DMS53 (cell line): ENCODE measurements at regions not wholly inside any gene's neighbourhood (a gene's known extent, or its start where the extent isn't known, plus 50 kb on each side); places are given as distances from the start of the nearest gene placed in this dataset.

Source experiments
- DNase-seq: peaks from one replicate; lab custom pipeline; 2025; lab: John Stamatoyannopoulos, UW

- DNase-seq, result no peak
Measured at GRCh38 chr1:239268007-239268406, 118.4 kb upstream of the CHRM3 start.

GRCh38 chr1:239263801-239264200, 122.6 kb upstream of the CHRM3 start:
- DNase-seq, result no peak

DNA sequence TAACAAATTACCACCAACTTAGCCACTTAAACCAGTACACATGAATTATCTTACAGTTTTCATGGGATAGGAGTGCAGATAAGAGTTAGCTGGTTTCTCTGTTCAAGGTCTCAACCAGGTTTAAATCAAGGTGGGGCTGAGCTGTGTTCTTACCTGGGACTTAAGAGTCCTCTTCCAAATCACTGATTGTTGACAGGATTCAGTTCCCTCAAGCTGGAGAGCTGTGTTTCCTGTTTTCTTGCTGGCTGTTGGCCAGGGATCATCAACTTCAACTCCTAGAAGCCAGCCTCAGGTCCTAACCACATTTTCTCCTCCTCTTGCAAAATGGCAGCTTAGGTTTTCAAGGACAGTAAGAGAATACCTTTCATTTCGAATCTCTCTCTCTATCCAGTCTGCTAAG, 123.8 kb upstream of the CHRM3 start:
- DNase-seq, result peak; percentile 25

GRCh38 chr1:239261521-239261920, 124.8 kb upstream of the CHRM3 start:
- DNase-seq, result no peak

GRCh38 chr1:239260842-239261241, 125.5 kb upstream of the CHRM3 start:
- no peak for DNase-seq

GRCh38 chr1:239255628-239256160, 130.7 kb upstream of the CHRM3 start:
- no peak for DNase-seq

DNA sequence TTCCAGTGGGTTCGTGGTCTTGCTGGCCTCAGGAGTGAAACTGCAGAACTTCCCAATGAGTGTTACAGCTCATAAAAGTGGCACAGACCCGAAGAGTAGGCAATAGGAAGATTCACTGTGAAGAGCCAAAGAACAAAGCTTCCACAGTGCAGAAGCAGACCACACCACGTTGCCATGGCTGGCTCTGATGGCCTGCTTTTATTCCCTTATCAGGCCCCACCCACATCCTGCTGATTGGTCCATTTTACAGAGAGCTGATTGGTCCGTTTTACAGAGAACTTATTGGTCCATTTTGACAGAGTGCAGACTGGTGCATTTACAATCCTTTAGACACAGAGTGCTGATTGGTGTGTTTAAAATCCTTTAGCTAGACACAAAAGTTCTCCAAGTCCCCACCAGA, 131.4 kb upstream of the CHRM3 start:
- DNase-seq, result no peak

- peak; percentile 17 for DNase-seq
Measured at GRCh38 chr1:239253032-239253431, 133.3 kb upstream of the CHRM3 start.

- peak; percentile 63 for DNase-seq
Measured at GRCh38 chr1:239250353-239251035, 135.9 kb upstream of the CHRM3 start.

DNA sequence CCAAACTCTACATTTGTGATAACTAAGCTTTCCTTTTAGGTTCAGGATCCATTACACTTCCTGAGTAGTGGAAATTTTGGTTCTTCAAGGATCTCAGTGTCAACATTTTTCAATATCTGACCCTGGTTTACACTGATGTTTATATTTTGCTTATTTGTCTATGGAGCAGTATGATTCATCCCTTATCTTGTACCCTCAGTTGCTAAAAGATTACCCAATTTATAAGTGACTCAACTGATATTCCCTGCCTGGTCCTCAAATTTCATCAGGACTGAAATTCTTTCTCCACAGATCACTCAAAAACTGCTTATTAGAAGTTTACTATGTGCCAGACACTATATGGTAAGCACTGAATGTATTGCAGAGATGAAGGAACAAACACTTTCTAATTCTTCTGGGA, 139.1 kb upstream of the CHRM3 start:
- no peak for DNase-seq

GRCh38 chr1:239244084-239244483, 142.3 kb upstream of the CHRM3 start:
- no peak for DNase-seq

GRCh38 chr1:239243006-239243405, 143.4 kb upstream of the CHRM3 start:
- DNase-seq, result no peak

GRCh38 chr1:239242404-239242803, 144.0 kb upstream of the CHRM3 start:
- DNase-seq, result no peak

DNA sequence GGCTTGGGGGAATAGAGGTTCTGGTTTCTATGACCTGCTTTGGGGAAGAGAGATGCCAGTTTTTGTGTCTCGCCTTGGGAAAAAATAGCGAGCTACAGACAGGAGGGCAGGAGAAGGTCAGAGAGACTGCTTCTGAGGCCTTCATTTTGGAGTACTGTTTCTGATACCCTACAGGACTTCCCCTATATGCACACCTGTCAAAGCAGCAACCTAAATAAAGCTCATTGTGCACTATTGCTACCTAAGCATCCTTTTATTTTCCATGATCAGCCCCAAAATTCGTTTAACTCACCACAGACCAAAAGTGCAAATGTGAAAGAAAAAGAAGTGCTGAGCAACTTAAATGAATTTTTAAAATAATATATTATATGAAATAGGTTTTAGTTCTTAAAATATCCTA, 145.6 kb upstream of the CHRM3 start:
- DNase-seq, result no peak

DNA sequence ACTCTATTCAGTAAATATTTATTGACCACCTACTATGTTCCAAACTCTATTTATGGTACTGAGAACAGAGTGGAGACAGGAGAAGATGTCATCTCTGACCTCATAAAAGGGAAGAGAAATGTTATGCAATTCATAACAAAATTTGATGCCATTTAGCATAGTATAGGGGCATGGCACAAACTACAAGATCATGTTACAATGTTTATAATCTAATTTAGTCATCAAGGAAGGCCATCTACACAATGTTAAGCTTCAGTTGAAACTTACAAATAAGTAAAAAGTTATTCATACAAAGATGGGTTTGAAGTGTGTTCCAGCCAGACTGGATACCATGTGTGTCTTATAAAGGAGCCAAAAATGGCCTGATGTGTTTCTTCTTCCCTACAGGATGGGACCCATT, 146.8 kb upstream of the CHRM3 start:
- no peak for DNase-seq

DNA sequence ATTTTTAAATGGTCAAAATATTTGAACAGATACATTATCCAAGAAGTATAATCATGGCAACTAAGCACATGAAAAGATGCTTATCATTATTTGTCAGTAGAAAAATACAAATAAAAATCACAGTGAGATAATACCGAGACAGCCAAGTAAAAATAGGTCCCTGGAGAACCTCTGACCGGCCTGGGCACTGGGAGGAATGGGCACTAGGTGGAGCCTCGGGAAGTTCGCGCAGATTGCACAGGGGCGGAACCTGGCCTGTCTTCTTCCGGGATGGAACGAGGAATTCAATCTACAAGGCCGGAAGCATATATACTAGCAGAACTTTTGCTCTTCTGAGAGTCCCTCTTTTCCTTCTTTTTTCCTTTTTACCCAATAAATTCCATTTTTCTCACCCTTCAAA, 148.5 kb upstream of the CHRM3 start:
- DNase-seq, result peak; percentile 45

GRCh38 chr1:239233626-239234025, 152.7 kb upstream of the CHRM3 start:
- DNase-seq, result no peak

DNA sequence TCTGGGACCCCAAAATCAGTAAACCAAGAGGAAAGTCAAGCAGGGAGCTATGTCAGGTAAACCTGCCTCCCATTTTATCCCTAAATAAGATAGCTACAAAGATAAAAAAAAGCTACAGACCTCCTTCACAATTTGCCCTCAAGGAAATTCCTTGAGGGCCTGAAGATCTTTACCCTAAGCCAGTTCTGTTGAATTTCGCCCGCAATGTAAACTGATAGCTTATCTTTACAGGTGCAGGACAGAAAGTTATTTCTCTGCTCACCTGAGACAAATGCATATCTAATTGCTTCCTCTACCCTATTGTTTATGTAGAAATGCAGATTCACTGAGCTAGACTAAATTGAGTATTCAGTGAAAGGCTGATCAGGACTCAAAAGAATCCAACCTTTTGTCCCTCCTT, 153.4 kb upstream of the CHRM3 start:
- DNase-seq, result no peak

DNA sequence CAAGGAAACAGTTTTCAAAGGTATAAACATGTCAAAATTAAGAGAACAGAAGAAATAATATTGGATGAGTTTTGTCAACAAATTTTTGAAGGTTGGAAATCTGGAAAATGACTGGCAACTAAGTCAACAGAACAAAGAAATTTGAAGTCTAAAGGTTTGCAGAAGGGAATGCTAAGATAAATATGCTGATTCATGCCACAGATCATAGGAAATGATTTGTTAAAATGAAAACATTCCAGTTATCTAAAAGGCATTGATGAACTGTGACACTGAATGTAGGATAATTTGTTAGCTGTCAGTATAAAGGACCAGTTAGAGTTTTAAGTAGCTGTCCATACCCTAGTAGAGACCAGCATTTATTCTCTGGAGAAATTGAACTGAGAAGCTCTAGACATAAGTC, 157.9 kb upstream of the CHRM3 start:
- no peak for DNase-seq

GRCh38 chr1:239225396-239225795, 161.0 kb upstream of the CHRM3 start:
- no peak for DNase-seq

- no peak for DNase-seq
Measured at GRCh38 chr1:239224100-239224499, 162.3 kb upstream of the CHRM3 start.

DNA sequence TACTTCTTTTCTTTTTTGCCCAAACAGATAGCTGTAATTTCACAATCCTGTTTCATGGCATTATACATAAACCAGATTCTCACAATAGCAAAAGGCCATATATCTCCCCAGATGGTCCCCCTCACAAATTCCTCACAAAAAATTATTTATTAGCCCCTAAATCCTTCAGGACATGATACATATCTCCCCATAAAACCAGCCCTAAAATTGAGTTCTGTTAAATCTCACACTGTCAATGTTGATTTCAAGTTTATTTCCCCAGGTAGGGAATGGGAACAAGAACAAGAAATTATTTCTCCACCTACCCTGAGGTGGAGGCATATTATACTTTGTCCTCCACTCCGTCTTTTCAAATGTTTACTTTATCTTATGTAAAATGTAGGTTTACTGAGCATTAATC, 163.4 kb upstream of the CHRM3 start:
- DNase-seq, result no peak

GRCh38 chr1:239221656-239222055, 164.7 kb upstream of the CHRM3 start:
- DNase-seq, result no peak

GRCh38 chr1:239219679-239220078, 166.7 kb upstream of the CHRM3 start:
- DNase-seq, result no peak
